SIG-M5 (cell line): ENCODE measurements at regions not wholly inside any gene's neighbourhood (a gene's known extent, or its start where the extent isn't known, plus 50 kb on each side); places are given as distances from the start of the nearest gene placed in this dataset.
"Not testable (repeated sequence)": the region's sequence is repeated elsewhere in the genome, so short reads cannot be mapped to it uniquely, and the experiment has no call there.

Experiments used
- DNase-seq: peaks from one replicate; lab custom pipeline; 2025; lab: John Stamatoyannopoulos, UW

GRCh38 chr6:87763276-87763675, 61.2 kb upstream of the AKIRIN2 start:
- DNase-seq: no peak

GRCh38 chr6:87762116-87762515, 60.1 kb upstream of the AKIRIN2 start:
- DNase-seq: no peak

GRCh38 chr6:87757792-87758191, 55.8 kb upstream of the AKIRIN2 start:
- DNase-seq: no peak

DNA sequence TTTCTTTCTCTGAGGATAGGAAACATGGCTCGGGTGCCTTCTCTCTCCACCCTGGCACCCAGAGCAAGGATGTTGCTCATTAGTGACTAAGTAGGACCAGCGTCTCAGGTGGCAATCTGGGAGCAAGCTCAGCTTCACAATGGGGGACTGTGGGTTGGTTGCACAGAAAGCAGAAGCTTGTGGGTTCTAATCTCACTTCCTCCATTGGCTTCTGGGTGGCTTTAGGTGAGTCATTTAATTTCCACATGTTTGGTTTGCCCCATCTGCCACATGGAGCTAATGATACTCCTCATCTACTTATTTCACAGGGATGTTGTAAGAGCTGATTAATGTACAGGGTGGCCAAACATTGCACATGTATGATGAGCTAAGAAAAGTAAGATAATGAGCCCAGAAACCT, 54.8 kb upstream of the AKIRIN2 start:
- peak; percentile 98 for DNase-seq

GRCh38 chr6:87755708-87756671, 54.0 kb upstream of the AKIRIN2 start:
- DNase-seq: no peak

- DNase-seq: peak; percentile 29
Measured at GRCh38 chr6:87754828-87755227, 52.8 kb upstream of the AKIRIN2 start.

DNA sequence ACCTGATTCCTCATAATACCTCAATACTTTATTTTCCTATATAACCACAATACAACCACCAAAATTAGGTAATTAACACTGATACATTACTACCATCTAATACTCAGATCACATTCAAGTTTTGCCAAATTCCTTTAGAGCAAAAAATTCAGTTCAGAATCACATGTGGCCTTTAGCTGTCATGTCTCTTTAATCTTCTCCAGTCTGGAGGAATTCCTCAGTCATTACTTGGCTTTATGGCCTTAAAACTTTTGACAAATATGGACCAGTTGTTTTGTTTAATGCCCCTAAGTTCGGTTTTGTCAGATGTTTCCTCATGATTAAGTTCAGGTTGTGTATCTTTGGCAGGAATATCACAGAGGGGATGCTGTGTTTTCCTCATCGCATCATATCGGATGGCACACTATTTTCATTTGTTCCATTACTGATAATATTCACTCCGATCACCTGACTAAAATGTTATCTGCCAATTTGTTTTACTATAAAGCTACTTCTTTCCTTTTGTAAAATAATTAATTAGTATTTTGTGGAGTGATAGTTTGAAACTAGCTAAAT, 51.2 kb upstream of the AKIRIN2 start:
- DNase-seq: no peak

DNA sequence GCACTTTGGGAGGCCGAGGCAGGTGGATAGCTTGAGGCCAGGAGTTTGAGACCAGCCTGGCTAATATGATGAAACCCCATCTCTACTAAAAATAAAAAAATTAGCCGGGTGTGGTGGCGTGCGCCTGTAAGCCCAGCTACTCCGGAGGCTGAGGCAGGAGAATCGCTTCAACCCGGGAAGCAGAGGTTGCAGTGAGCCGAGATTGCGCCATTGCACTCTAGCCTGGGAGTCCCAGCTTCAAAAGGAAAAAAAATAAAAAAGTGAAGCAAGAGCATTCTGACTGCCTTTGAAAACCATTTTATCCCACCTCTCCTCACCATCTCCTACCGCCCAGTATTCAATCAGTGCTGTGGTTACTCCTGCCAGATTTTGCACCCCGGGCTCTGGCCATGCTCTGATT, 50.5 kb upstream of the AKIRIN2 start:
- DNase-seq: not testable (repeated sequence)
